Testis (tissue), 2 donors: ENCODE measurements at regions not wholly inside any gene's neighbourhood (a gene's known extent, or its start where the extent isn't known, plus 50 kb on each side); places are given as distances from the start of the nearest gene placed in this dataset.

Experiments used
- POLR2A ChIP-seq: fragments of 450-650 bp; IDR thresholded peaks from one replicate; pipeline ENCODE4 v1.6.1; 2017; ENCODE audit warnings: antibody characterized with exemption, mild to moderate bottlenecking, moderate library complexity
- TF ChIP-seq, protein P1 (sequence below), 3 experiments: fragments of 450-650 bp in 2 of 3; fragments of 200-600 bp in 1 of 3; sonication (generic) in 1 of 3; IDR thresholded peaks; one replicate each; pipeline ENCODE4 v1.5.1; 2016 to 2019; ENCODE audit warnings: antibody characterized with exemption in 3 of 3, mild to moderate bottlenecking in 2 of 3, moderate library complexity in 1 of 3

DNA sequence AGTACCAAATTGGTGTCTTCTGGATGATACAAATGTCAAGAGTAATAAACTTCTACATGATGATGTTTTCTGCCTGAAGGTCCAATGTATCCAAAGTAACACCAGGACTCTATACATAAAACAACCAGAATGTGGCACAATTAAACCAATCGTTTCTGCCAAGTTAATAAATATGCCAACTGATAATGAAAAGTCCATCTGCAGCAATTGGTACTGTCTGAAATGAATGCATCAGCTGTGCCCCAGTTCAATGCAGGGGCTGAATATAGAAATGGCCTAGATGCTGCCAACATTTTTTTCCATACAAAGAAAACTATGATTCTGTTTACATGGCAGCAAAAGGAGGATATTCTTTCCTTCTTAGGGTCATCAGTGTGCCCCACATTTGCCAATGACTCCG, 137.2 kb upstream of the LSM8 start:
- TF ChIP-seq, protein P1, sequence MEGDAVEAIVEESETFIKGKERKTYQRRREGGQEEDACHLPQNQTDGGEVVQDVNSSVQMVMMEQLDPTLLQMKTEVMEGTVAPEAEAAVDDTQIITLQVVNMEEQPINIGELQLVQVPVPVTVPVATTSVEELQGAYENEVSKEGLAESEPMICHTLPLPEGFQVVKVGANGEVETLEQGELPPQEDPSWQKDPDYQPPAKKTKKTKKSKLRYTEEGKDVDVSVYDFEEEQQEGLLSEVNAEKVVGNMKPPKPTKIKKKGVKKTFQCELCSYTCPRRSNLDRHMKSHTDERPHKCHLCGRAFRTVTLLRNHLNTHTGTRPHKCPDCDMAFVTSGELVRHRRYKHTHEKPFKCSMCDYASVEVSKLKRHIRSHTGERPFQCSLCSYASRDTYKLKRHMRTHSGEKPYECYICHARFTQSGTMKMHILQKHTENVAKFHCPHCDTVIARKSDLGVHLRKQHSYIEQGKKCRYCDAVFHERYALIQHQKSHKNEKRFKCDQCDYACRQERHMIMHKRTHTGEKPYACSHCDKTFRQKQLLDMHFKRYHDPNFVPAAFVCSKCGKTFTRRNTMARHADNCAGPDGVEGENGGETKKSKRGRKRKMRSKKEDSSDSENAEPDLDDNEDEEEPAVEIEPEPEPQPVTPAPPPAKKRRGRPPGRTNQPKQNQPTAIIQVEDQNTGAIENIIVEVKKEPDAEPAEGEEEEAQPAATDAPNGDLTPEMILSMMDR (IDR thresholded peaks at IDR 0.05) = no peak
- TF ChIP-seq POLR2A = no peak
